A673 (cell line): ENCODE measurements at regions not wholly inside any gene's neighbourhood (a gene's known extent, or its start where the extent isn't known, plus 50 kb on each side); places are given as distances from the start of the nearest gene placed in this dataset.

Experiments
- EZH2 ChIP-seq: fragments of 200-600 bp; sonication (generic); IDR thresholded peaks from 2 replicates; pipeline ENCODE4 v1.6.1; 2017; ENCODE audit warnings: borderline replicate concordance, low read depth, mild to moderate bottlenecking, mixed read lengths, antibody characterized with exemption, low read length; ENCODE audit not compliant: poor library complexity, severe bottlenecking
- TF ChIP-seq, protein P1 (sequence below): fragments of 300-800, 200-600 bp; sonication (generic); conservative IDR thresholded peaks from 2 replicates; pipeline ENCODE4 v1.5.1; 2017; ENCODE audit warnings: low read depth, mild to moderate bottlenecking, antibody characterized with exemption, low read length, moderate library complexity, mixed read lengths

DNA sequence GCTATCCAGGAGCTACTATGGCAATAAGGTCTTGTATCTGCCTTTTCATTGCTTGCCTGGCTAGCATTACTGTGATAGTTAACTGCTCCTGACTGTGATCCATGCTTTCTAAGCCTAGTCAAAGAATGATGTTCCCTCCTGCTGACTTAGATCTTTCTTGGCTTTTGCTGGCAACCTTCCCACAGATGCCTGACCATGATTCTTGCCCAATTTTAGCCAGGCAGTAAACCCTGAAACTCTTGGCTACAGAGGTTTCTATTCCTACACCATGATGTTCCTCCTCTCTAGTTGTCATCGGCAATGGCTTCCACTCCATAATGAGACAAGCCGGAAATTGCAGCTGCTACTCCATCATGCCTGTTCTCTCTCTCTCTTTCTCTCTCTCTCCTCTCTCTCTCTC lies 238.1 kb downstream of the HAO1 start:
- TF ChIP-seq, protein P1, sequence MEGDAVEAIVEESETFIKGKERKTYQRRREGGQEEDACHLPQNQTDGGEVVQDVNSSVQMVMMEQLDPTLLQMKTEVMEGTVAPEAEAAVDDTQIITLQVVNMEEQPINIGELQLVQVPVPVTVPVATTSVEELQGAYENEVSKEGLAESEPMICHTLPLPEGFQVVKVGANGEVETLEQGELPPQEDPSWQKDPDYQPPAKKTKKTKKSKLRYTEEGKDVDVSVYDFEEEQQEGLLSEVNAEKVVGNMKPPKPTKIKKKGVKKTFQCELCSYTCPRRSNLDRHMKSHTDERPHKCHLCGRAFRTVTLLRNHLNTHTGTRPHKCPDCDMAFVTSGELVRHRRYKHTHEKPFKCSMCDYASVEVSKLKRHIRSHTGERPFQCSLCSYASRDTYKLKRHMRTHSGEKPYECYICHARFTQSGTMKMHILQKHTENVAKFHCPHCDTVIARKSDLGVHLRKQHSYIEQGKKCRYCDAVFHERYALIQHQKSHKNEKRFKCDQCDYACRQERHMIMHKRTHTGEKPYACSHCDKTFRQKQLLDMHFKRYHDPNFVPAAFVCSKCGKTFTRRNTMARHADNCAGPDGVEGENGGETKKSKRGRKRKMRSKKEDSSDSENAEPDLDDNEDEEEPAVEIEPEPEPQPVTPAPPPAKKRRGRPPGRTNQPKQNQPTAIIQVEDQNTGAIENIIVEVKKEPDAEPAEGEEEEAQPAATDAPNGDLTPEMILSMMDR, result no peak
- TF ChIP-seq EZH2, result no peak
